Hippocampal formation (tissue), 2 donors: ENCODE measurements at regions not wholly inside any gene's neighbourhood (a gene's known extent, or its start where the extent isn't known, plus 50 kb on each side); places are given as distances from the start of the nearest gene placed in this dataset.
A peak's percentile ranks its signal among the peaks of the same experiment; 100 is the strongest.
"Not testable (repeated sequence)": the region's sequence is repeated elsewhere in the genome, so short reads cannot be mapped to it uniquely, and the experiment has no call there.

Experiments
- DNase-seq, 2 donors: peaks; one replicate each; lab custom pipeline; 2025; lab: John Stamatoyannopoulos, UW

DNA sequence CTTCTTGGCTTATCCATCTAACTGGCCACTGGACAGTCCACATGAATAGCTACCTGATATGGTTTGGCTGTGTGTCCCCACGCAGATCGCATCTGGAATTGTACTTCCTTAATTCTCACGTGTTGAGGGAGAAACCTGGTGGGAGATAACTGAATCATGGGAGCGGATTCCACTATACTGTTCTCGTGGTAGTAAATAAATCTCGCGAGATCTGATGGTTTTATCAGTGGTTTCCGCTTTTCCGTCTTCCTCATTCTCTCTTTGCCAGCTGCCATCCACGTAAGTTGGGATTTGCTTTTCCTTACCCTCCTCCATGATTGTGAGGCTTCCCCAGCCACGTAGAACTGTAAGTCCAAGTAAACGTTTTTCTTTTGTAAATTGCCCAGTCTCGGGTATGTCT lies 1496.4 kb downstream of the KHDRBS2 start:
- not testable (repeated sequence) for DNase-seq

GRCh38 chr6:60782698-60783464 lies 1503.1 kb downstream of the KHDRBS2 start:
- not testable (repeated sequence) for DNase-seq

DNA sequence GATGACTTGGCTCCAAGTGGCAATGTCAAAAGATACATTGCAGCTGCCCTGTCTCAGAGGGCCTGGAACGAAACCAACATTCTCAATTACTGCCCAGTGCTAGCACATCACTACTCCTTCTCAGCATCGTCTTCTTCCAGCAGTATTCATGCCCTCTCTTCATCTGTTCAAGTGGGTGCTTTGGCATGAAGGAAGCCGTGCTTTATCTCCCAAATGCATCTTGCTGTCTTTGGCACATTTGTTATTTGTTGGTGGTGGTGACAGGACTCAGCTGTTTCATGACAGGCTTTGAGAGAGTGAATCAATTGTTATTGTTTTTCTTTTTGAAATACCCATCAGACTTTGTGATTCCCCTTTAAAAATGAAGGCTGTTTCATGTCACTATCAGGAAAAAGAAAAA lies 1506.4 kb downstream of the KHDRBS2 start:
- DNase-seq = not testable (repeated sequence)

- DNase-seq = not testable (repeated sequence)
These were observed 1518.1 kb downstream of the KHDRBS2 start for GRCh38 chr6:60767791-60768499.

DNA sequence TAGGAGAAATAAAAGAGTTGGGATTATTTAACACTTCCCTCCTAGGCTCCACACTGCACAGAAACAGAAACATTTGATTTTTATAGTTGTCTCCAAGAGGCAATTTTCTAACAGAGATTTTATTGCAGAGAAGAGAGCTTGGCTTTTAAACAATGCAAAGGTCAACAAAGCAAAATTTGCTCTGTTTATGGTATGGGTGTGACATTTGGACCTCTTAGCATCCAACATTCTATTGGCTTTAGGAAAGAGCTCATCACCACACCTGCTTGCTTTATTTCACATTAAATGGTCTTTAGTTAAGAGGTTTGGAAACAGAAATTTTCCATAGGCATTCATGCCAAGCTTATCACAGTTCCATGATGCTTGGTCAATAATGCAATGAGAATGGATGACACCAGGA lies 1520.7 kb downstream of the KHDRBS2 start:
- not testable (repeated sequence) for DNase-seq

GRCh38 chr6:60763464-60764080 lies 1522.5 kb downstream of the KHDRBS2 start:
- peak in 1 of 2 donors; percentile 7 for DNase-seq

DNA sequence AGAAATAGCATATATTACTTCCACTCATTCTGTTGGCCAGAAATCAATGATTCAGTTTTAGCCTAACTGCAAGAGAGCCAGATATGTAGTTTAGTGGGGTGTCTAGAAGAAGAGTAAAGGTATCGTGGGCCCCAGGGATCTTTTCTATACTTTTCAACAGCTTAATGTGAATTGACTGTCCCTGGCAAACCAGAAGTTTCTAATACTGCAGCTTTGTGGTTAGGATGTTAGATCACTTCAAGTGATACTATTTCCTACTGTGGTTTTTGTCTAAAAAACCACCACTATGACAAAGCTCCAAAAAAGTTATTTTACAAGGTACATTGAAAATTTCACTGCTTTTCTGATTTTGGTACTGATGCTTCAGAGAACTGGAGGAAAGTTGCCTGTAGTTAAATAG lies 1525.1 kb downstream of the KHDRBS2 start:
- not testable (repeated sequence) for DNase-seq

GRCh38 chr6:60759149-60759825 lies 1526.7 kb downstream of the KHDRBS2 start:
- DNase-seq = not testable (repeated sequence)

DNA sequence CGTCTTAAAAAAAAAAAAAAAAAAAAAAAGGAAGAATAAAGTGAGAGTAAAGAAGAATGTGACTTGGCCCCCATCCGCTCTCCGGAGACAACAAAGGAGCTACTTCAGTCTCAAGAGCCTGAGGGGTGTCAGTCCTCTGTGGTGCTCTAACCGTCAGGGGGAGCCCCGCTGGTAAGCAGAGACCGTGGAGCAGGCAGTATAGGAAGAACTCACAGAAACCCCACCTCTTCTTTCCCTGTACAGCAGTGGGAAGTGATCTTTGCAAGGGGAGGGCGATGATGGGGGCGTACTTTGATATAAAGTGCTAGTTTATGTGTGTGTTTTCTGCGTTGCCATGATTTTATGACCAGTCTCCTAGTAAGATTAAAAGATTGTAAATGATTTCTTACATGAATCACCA lies 1527.3 kb downstream of the KHDRBS2 start:
- DNase-seq = not testable (repeated sequence)

GRCh38 chr6:60754879-60755278 lies 1531.1 kb downstream of the KHDRBS2 start:
- no peak for DNase-seq

GRCh38 chr6:60750353-60751081 lies 1535.5 kb downstream of the KHDRBS2 start:
- not testable (repeated sequence) for DNase-seq

GRCh38 chr6:60747765-60748556 lies 1538.1 kb downstream of the KHDRBS2 start:
- DNase-seq = not testable (repeated sequence)

DNA sequence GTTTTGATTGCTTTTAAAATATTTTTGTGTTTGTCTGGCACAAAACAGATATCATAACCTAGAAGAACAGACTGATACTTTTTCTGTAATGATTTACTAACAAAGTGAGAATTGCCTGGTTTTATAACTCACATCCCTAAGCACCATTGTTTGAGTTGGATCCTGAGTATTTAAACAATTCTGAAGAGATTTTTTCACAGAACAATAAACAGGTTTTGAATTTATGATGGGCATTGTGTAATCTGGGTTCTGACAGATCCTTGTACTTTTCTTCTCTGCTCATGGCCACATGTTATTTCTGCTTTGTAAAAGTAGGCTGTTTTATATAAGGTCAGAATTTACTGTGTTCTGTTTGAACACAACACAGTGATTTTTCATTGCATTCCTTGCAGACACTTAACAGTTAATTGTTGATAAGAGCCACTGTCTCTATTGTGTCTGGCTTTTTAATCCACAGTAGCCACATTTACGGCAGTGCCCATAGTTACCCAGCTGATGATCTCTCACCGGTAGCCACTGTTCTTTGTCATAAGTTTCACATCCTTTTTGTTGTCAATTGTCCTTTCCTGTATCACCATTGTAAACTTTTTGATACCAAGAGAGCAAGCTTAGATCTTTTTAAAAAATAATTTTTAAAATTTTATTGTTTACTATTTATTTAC lies 1548.1 kb downstream of the KHDRBS2 start:
- DNase-seq = not testable (repeated sequence)

DNA sequence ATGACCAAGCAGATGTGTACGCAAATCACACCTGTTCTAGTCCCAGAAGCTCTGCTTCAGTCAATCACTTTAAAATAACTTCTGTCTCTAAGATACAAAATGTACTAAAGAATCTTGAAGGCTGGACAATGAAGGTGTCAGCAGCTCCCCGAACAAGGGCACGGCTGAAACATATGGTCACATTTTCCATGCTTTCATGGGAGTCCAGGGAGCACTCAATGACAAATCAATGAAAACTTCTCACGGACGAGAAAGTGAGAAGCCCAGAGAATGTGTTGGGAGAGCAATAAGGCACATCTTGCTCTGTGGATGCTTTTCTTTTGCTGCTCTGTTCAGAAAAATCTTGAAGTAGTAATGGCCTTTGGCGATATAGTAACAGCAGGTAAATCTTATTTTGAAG lies 1548.7 kb downstream of the KHDRBS2 start:
- DNase-seq = not testable (repeated sequence)

- not testable (repeated sequence) for DNase-seq
These were observed 1562.1 kb downstream of the KHDRBS2 start for GRCh38 chr6:60723935-60724334.

GRCh38 chr6:60695232-60695631 lies 1590.8 kb downstream of the KHDRBS2 start:
- DNase-seq = no peak

DNA sequence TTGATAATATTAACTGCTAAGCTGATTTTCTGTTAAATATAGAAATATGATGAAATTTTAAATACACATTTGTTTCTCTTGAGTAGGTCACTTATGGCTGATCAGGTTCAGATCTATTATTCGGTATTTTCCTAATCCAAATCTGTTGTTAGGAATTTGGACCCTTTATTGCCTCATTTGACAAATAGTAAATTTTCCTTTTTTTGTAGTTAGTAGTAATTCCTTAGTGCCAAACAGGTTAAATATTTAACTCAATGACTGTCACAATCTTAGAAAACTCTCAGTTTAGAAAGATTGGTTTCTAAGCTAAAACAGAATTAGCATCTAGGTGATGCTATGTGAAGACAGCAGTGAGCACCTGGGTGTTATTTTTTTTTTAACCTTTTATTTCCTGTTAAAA lies 1598.9 kb downstream of the KHDRBS2 start:
- DNase-seq = no peak

DNA sequence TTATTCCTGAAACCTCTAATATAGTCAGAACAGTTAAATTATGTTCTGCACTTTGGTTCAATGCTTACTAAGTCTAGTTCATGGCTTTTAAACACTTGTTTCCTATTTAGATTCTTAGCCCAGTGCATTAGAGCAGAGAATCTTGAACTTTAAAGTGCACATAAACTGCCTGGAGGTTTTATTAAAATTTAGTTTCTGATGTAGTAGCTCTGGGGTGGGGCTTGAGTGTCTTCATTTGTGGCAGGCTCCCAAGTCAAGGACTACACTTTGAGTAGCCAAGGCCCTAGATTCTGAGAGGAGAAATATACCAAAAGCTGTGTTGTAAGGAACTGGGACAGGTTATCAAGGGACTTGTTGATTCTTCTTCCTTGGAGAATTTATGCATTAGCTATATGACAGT lies 1604.2 kb downstream of the KHDRBS2 start:
- no peak for DNase-seq

GRCh38 chr6:60679175-60679574 lies 1606.8 kb downstream of the KHDRBS2 start:
- no peak for DNase-seq

DNA sequence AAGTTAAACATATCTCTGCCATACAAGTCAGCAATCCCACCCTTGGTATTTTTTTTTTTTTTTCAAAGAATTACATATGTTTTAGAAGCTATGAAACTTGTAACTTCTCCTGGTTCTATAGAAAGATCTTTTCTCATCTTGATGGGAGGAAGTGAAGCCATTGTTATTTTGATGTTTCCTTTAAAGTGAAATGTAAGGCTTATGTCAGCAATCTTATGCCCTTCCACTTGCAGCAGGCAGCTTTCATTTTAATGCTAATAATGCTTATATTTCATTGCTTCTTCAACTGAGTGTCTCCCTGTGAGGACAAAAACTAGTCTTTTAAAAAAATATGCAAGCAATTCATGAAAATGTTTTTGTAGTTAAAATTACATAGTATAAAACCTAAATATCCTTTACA lies 1614.7 kb downstream of the KHDRBS2 start:
- DNase-seq = no peak
